Right renal pelvis (tissue), 4 donors: ENCODE measurements at regions not wholly inside any gene's neighbourhood (a gene's known extent, or its start where the extent isn't known, plus 50 kb on each side); places are given as distances from the start of the nearest gene placed in this dataset.
"Not testable (repeated sequence)": the region's sequence is repeated elsewhere in the genome, so short reads cannot be mapped to it uniquely, and the experiment has no call there.

Source experiments
- DNase-seq, 4 donors: peaks; one replicate each; pipeline ENCODE4 v3.0.0-alpha.2; 2013; ENCODE audit warnings: low read depth in 4 of 4, low spot score in 3 of 4, missing footprints in 1 of 4

GRCh38 chrX:11836284-11836683 lies 78.2 kb downstream of the MSL3 start:
- DNase-seq = no peak

GRCh38 chrX:11837437-11837836 lies 79.4 kb downstream of the MSL3 start:
- no peak for DNase-seq

GRCh38 chrX:11864171-11864570 lies 106.1 kb downstream of the MSL3 start:
- no peak for DNase-seq

GRCh38 chrX:11867610-11868345 lies 109.7 kb downstream of the MSL3 start:
- no peak for DNase-seq

GRCh38 chrX:11870789-11871188 lies 112.8 kb downstream of the MSL3 start:
- no peak for DNase-seq

- DNase-seq = no peak
Observed at GRCh38 chrX:11881485-11882170, 123.6 kb downstream of the MSL3 start.

GRCh38 chrX:11886745-11887144 lies 128.7 kb downstream of the MSL3 start:
- DNase-seq = no peak

GRCh38 chrX:11887175-11887574 lies 129.1 kb downstream of the MSL3 start:
- no peak for DNase-seq

GRCh38 chrX:11888421-11888820 lies 130.4 kb downstream of the MSL3 start:
- no peak for DNase-seq

GRCh38 chrX:11889791-11890190 lies 131.8 kb downstream of the MSL3 start:
- DNase-seq = no peak

- no peak for DNase-seq
Observed at GRCh38 chrX:11890836-11891514, 132.9 kb downstream of the MSL3 start.

- DNase-seq = no peak
Observed at GRCh38 chrX:11893933-11894710, 136.1 kb downstream of the MSL3 start.

GRCh38 chrX:11899091-11899490 lies 141.1 kb downstream of the MSL3 start:
- no peak for DNase-seq

GRCh38 chrX:11905933-11906332 lies 147.9 kb downstream of the MSL3 start:
- DNase-seq = not testable (repeated sequence)

GRCh38 chrX:11908371-11908770 lies 150.3 kb downstream of the MSL3 start:
- peak in 1 of 4 donors; percentile 1 for DNase-seq

GRCh38 chrX:11913001-11913400 lies 155.0 kb downstream of the MSL3 start:
- no peak for DNase-seq

- DNase-seq = no peak
Observed at GRCh38 chrX:11929476-11929875, 171.4 kb downstream of the MSL3 start.

- no peak for DNase-seq
Observed at GRCh38 chrX:11932423-11932822, 174.4 kb downstream of the MSL3 start.

- no peak for DNase-seq
Observed at GRCh38 chrX:11934089-11934488, 176.1 kb downstream of the MSL3 start.

GRCh38 chrX:11941571-11941970 lies 183.5 kb downstream of the MSL3 start:
- DNase-seq = peak in 1 of 4 donors; percentile 3

GRCh38 chrX:11944501-11944900 lies 186.5 kb downstream of the MSL3 start:
- no peak for DNase-seq
